Non-pigmented ciliary epithelial cell (primary cell): ENCODE measurements at regions not wholly inside any gene's neighbourhood (a gene's known extent, or its start where the extent isn't known, plus 50 kb on each side); places are given as distances from the start of the nearest gene placed in this dataset.
A peak's percentile ranks its signal among the peaks of the same experiment; 100 is the strongest.

Experiments used
- DNase-seq: peaks from one replicate; pipeline ENCODE4 v3.0.0-alpha.2; 2010; ENCODE audit warnings: low read depth

- no peak for DNase-seq
Observed at GRCh38 chr1:81071072-81071858, 729.5 kb upstream of the ADGRL2 start.

GRCh38 chr1:81069856-81070255 lies 730.9 kb upstream of the ADGRL2 start:
- no peak for DNase-seq

DNA sequence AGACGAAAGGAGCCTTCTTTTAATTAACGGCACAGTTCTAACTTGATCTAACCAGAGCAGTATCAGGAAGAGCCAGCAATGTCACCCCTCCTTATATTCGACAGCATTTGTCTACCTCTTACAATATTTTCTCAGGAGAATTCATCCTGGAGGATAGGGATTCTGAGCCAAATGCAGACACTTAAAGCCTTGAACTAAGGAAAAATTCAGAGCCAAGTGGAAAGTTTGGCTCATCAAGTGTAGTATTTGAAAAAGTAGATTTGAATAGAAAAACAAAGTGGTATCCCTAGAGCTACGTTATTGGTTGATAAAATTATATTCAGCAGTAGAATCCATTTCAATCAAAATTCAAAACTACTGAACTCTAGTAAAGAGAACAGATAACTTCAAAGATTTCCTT lies 732.0 kb upstream of the ADGRL2 start:
- no peak for DNase-seq

DNA sequence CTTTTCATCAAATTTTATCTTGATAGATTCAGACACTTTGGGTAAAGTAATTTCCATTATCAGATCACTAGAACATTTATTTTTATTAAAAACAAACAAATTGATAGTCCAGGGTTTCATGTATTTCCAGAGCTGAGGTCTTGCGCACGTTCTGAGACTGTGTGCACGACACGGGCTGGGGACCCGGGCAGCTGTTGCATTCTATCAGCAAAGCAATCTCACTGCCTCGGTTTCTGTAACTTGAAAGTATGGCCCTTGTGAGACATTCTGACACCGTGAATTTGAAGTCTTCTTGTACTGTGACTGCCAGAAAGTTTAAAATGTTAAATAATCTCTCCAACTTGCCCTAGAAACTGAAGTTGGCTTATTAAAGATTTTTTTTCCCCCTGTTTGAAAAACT lies 746.9 kb upstream of the ADGRL2 start:
- no peak for DNase-seq

GRCh38 chr1:81052162-81052561 lies 748.6 kb upstream of the ADGRL2 start:
- no peak for DNase-seq

DNA sequence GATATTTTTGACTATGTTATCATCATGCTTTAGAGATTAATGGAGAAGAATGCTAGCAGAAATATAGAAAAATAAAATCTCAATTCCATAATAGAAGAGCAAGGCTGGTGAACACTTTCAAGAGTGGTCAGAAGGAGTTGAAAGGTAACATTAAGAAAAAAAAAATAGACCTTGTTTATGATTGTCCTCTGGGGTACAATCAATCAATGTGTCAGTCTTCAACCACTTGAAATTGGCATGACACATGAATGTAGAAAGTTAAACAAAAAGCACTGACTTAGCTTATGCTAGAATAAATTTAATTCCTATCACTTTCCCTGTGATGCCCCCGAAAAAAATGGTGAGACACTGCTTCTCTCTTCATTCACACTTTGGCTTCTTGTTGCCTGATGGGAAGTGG lies 750.3 kb upstream of the ADGRL2 start:
- DNase-seq: no peak

- no peak for DNase-seq
Observed at GRCh38 chr1:81044708-81045107, 756.0 kb upstream of the ADGRL2 start.

GRCh38 chr1:81042225-81042624 lies 758.5 kb upstream of the ADGRL2 start:
- DNase-seq: no peak

DNA sequence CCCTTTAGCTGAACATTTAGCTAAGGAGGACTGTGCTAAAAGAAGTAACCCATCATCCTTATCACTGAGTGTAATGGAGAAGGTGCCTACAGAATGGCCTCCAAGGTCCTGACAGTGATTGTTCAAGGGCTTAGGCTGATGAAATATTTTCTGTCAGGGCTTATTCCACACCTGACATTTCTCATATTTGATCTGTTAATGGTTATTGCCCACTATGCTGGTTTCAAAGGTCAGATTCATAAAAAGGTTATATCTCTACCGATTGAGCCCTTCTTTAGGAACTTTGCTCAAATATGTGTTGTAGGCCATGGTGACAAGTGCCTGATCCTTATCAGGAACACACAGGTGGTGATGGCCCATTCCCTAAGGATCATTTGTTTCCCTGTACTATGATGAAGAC lies 766.4 kb upstream of the ADGRL2 start:
- DNase-seq: no peak

DNA sequence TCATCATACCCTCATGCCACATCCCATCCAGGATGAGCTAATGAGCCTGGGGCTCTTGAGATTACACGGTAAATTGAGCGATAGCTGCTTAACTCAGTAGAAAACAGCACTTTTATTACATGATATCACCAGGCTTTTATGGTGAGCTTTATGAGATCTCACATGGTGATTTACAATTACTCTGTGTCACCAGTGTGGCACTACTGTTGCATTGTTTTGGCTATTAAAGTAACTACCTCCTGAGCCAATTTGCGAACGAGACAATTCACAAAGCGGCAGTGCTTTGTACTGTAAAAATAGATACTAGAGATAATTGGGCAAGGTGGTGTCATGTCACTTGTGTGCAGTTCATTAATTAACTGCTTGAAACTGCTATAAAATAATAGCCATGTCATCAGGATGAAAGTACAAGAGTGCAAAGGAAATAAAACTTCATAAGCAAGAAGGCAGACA lies 767.7 kb upstream of the ADGRL2 start:
- DNase-seq: no peak

GRCh38 chr1:81032374-81032773 lies 768.4 kb upstream of the ADGRL2 start:
- DNase-seq: no peak

DNA sequence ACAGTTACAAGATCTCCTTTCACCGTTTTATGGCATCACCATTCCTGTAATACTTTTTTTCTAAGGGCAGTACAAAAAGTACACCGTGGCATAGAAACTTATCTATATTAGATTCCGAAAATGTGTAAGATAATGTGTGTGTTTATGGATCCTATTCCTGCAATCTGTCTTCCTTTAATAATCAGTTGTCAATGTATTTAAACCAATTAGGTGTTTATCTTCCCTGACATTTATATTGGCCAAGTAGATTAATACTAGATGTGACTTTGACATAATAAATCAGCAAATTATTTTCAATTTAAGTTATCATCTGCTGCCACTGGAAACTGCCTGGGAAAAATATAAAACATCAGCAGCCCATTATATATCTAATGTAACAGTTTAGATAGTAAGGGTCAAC lies 770.3 kb upstream of the ADGRL2 start:
- DNase-seq: no peak

- no peak for DNase-seq
Observed at GRCh38 chr1:81029266-81029665, 771.5 kb upstream of the ADGRL2 start.

- no peak for DNase-seq
Observed at GRCh38 chr1:81023187-81023724, 777.5 kb upstream of the ADGRL2 start.

- DNase-seq: no peak
Observed at GRCh38 chr1:81021134-81021533, 779.6 kb upstream of the ADGRL2 start.

DNA sequence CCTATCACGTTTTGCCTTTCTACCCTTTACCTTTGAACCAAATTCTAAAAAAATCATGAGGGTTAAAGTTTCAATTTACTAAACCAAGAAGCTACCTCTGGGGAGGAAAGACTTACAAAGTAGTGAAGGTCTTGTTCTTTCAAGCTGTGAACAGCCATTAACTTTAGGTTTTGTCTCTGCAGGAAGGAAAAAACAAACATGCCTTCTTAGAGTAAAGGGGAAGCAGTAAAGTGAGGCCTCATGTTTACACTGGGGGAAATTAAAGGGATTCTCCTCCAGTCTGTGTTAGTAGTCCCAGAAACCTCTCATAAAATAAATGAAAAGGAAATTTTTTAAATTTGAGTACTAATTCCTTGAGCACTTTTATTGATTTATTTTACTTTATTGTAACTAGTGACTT lies 780.2 kb upstream of the ADGRL2 start:
- no peak for DNase-seq

DNA sequence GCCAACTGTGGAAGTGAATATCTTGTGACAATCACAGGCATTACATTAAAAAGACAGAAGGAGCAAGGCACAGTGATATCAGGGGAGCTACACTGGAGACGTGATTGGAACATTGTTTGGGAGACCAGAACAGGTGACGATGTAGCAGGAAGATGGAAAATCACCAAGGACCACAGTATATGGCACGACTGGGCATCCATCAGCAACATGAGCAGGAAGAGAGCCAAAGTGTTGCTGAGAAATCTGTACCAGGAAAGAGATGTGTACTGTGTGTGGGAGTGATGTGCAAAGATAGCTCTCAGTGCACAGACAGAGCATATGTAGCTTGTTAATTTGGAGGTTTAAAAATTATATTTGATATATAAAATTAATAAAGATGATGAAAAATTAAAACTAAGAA lies 790.6 kb upstream of the ADGRL2 start:
- DNase-seq: no peak

- DNase-seq: no peak
Observed at GRCh38 chr1:81008293-81008692, 792.4 kb upstream of the ADGRL2 start.

GRCh38 chr1:81007024-81007423 lies 793.7 kb upstream of the ADGRL2 start:
- no peak for DNase-seq

DNA sequence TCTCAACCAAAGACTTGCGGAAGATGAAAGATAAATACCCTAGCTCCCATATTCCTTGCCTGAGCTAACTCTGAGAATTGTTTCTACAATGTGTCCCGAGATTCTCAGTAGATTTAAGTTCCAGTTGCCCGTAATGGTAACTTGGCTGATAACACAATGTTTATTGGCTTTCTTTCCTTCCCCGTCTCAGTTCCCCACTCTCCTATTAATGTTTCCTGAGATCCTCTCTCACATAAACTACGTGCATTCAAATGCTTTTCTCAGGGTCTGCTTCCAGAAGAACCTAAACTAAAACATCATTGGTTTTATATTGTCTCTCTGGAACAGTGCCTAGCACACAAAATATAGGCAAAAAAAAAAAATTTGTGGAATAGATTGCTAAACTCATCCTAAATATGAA lies 794.2 kb upstream of the ADGRL2 start:
- no peak for DNase-seq

DNA sequence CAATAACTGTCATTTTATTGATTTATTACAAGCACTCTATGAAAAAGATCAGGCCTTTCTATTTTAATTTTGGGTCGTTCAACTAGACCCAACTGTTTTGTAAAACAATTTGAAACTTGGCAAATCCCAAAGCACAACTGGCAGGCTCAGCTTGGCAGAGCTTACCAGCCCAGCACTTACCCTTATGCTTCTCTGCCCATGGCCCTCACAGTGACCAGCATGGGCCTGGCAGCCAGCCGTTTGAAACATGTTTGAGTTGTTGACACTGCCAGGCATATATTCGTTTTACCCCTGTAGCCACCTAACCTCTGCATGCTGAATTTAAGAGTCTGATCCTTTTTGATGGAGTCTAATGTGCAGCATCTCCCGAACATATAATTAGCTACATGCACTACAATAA lies 796.7 kb upstream of the ADGRL2 start:
- DNase-seq: no peak

DNA sequence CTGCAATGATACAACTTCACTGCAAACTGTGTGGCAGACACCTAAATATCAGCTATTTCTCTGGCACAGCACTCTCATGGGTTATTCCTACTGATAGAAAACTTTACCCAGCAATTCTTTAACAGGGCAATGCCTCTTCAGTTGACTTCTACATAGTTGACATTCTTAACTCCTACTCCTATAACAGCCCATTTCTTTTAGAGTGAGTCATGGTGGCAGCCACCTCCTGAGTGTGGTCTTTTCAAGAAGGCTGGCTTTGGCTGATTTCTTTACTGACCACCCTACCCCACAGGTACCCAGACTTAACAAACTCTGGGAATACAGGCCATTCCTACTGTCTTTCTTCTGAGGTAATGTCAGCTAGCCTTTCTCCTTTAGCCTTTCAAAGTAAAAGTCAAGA lies 805.8 kb upstream of the ADGRL2 start:
- peak; percentile 13 for DNase-seq

GRCh38 chr1:80994038-80994437 lies 806.7 kb upstream of the ADGRL2 start:
- DNase-seq: no peak
